Neutrophil (primary cell): ENCODE measurements at regions not wholly inside any gene's neighbourhood (a gene's known extent, or its start where the extent isn't known, plus 50 kb on each side); places are given as distances from the start of the nearest gene placed in this dataset.

ENCODE experiments used
- H3K27ac ChIP-seq: fragments of 200-600 bp; sonication (generic); 2 replicates; pipeline ENCODE4 v1.5.1; 2016; ENCODE audit warnings: mild to moderate bottlenecking, moderate library complexity
- H3K27me3 ChIP-seq: fragments of 200-600 bp; sonication (generic); 2 replicates; pipeline ENCODE4 v1.6.0; 2016; ENCODE audit warnings: mild to moderate bottlenecking
- H3K36me3 ChIP-seq: fragments of 200-600 bp; sonication (generic); 2 replicates; pipeline ENCODE4 v1.5.1; 2017
- H3K4me1 ChIP-seq, 2 experiments: fragments of 200-600 bp in 1 of 2; sonication (generic) in 1 of 2; 1 replicate in 1 of 2; 2 replicates in 1 of 2; pipeline versions ENCODE4 v1.5.1 to v1.6.1; 2013 to 2016; ENCODE audit warnings: low read depth in 1 of 2, low read length in 1 of 2, mild to moderate bottlenecking in 1 of 2, moderate library complexity in 1 of 2; ENCODE audit not compliant: control insufficient read depth in 1 of 2, insufficient read depth in 1 of 2
- H3K4me3 ChIP-seq, 2 experiments: fragments of 200-600 bp in 1 of 2; sonication (generic) in 1 of 2; 1 replicate in 1 of 2; 2 replicates in 1 of 2; pipeline ENCODE4 v1.5.1; 2013 to 2016; ENCODE audit warnings: low read depth in 1 of 2, low read length in 1 of 2, mild to moderate bottlenecking in 1 of 2, moderate library complexity in 1 of 2
- H3K9me3 ChIP-seq: fragments of 200-600 bp; sonication (generic); 2 replicates; pipeline ENCODE4 v1.5.1; 2016
- CTCF ChIP-seq: fragments of 200-600 bp; sonication (generic); IDR thresholded peaks from 2 replicates; pipeline ENCODE4 v1.5.1; 2016; ENCODE audit warnings: antibody characterized with exemption

GRCh38 chr6:81998432-81998831 lies 246.0 kb upstream of the TENT5A start:
- H3K27me3 ChIP-seq: no peaks in the 10 kb centered on the region
- no peaks in the 10 kb centered on the region for H3K36me3 ChIP-seq
- no peak overlapping the region for H3K4me3 ChIP-seq
- H3K27ac ChIP-seq: no peak overlapping the region
- peaks cover 0 to 6% of the 10 kb centered on the region in 2 experiments for H3K4me1 ChIP-seq
- H3K9me3 ChIP-seq: no peaks in the 10 kb centered on the region
- no peak for TF ChIP-seq CTCF

GRCh38 chr6:81997090-81997926 lies 244.8 kb upstream of the TENT5A start:
- H3K27me3 ChIP-seq: no peaks in the 10 kb centered on the region
- no peaks in the 10 kb centered on the region for H3K9me3 ChIP-seq
- no peak for TF ChIP-seq CTCF
- no peak overlapping the region for H3K4me3 ChIP-seq
- H3K36me3 ChIP-seq: no peaks in the 10 kb centered on the region
- H3K4me1 ChIP-seq: peaks cover 0 to 6% of the 10 kb centered on the region in 2 experiments
- H3K27ac ChIP-seq: no peak overlapping the region

- H3K4me3 ChIP-seq: no peak overlapping the region
- TF ChIP-seq CTCF: no peak
- no peaks in the 10 kb centered on the region for H3K36me3 ChIP-seq
- peaks cover 0 to 6% of the 10 kb centered on the region in 2 experiments for H3K4me1 ChIP-seq
- H3K27ac ChIP-seq: no peak overlapping the region
- no peaks in the 10 kb centered on the region for H3K27me3 ChIP-seq
- H3K9me3 ChIP-seq: no peaks in the 10 kb centered on the region
Measured at GRCh38 chr6:81996414-81996813, 243.9 kb upstream of the TENT5A start.

- H3K27ac ChIP-seq: no peak overlapping the region
- no peak for TF ChIP-seq CTCF
- H3K4me3 ChIP-seq: no peak overlapping the region
Measured at GRCh38 chr6:81995548-81996289, 243.2 kb upstream of the TENT5A start.

GRCh38 chr6:81988871-81989270 lies 236.4 kb upstream of the TENT5A start:
- no peaks in the 10 kb centered on the region for H3K9me3 ChIP-seq
- no peak overlapping the region for H3K4me3 ChIP-seq
- no peak overlapping the region for H3K27ac ChIP-seq
- no peaks in the 10 kb centered on the region for H3K4me1 ChIP-seq
- no peaks in the 10 kb centered on the region for H3K36me3 ChIP-seq
- H3K27me3 ChIP-seq: no peaks in the 10 kb centered on the region
- no peak for TF ChIP-seq CTCF

More at GRCh38 chr6:81995548-81996289, 243.2 kb upstream of the TENT5A start:
- Histone ChIP-seq H3K9me3 (no peaks in the 10 kb centered on the region), H3K36me3 (no peaks in the 10 kb centered on the region), H3K27me3 (no peaks in the 10 kb centered on the region), H3K4me1 (peaks cover 0 to 6% of the 10 kb centered on the region in 2 experiments)
